ENCODE measurements at regions not wholly inside any gene's neighbourhood (a gene's known extent, or its start where the extent isn't known, plus 50 kb on each side); places are given as distances from the start of the nearest gene placed in this dataset.

- no peaks in the 10 kb centered on the region for H3K36me3 ChIP-seq (replicated peaks in 1 of 2; ENCODE audit: insufficient read depth in 1 of 2, low read depth in 2 of 2)
- no peak overlapping the region for H3K27ac ChIP-seq
- no peaks in the 10 kb centered on the region for H3K27me3 ChIP-seq
- ATAC-seq (no peak), DNase-seq (no peak)
- WGBS, 2 donors = 58 to 72% methylated on average over 5 of the region's 5 CpGs
- intact Hi-C loops (cut with DNase I) = no loop called here
- no peaks in the 10 kb centered on the region for H3K9me3 ChIP-seq
- no peaks in the 10 kb centered on the region for H3K4me1 ChIP-seq
- H3K4me3 ChIP-seq = no peak overlapping the region
- TF ChIP-seq POLR2A (IDR thresholded peaks at IDR 0.05) (no peak), CTCF (IDR thresholded peaks at IDR 0.05) (no peak)
Observed at GRCh38 chr4:11053601-11054220, 369.1 kb upstream of the CLNK start.

GRCh38 chr4:11051181-11051580 is 366.6 kb upstream of the CLNK start:
- DNase-seq = no peak
- WGBS, 2 donors = 74 to 76% methylated on average over 2 of the region's 2 CpGs

GRCh38 chr4:11050766-11051165 is 366.2 kb upstream of the CLNK start:
- Histone ChIP-seq H3K4me1 (no peaks in the 10 kb centered on the region), H3K36me3 (replicated peaks in 1 of 2; ENCODE audit: insufficient read depth in 1 of 2, low read depth in 2 of 2) (no peaks in the 10 kb centered on the region), H3K27me3 (no peaks in the 10 kb centered on the region), H3K27ac (no peak overlapping the region), H3K9me3 (no peaks in the 10 kb centered on the region), H3K4me3 (no peak overlapping the region)
- intact Hi-C loops (cut with DNase I) = no loop called here
- WGBS, 2 donors = 90 to 93% methylated on average over 2 of the region's 2 CpGs
- ATAC-seq = no peak
- DNase-seq = no peak
- TF ChIP-seq CTCF (IDR thresholded peaks at IDR 0.05) (no peak), POLR2A (IDR thresholded peaks at IDR 0.05) (no peak)

More at GRCh38 chr4:11051181-11051580, 366.6 kb upstream of the CLNK start:
- H3K27ac ChIP-seq = no peak overlapping the region
- TF ChIP-seq CTCF (IDR thresholded peaks at IDR 0.05) (no peak), POLR2A (IDR thresholded peaks at IDR 0.05) (no peak)
- ATAC-seq = no peak
- no peaks in the 10 kb centered on the region for H3K9me3 ChIP-seq
- no peaks in the 10 kb centered on the region for H3K36me3 ChIP-seq (replicated peaks in 1 of 2; ENCODE audit: insufficient read depth in 1 of 2, low read depth in 2 of 2)
- intact Hi-C loops (cut with DNase I) = no loop called here
- no peaks in the 10 kb centered on the region for H3K4me1 ChIP-seq
- H3K4me3 ChIP-seq = no peak overlapping the region
- H3K27me3 ChIP-seq = no peaks in the 10 kb centered on the region

- no peak for DNase-seq
- Histone ChIP-seq H3K9me3 (no peaks in the 10 kb centered on the region), H3K27ac (no peak overlapping the region), H3K36me3 (replicated peaks in 1 of 2; ENCODE audit: insufficient read depth in 1 of 2, low read depth in 2 of 2) (no peaks in the 10 kb centered on the region), H3K27me3 (no peaks in the 10 kb centered on the region), H3K4me1 (no peaks in the 10 kb centered on the region), H3K4me3 (no peak overlapping the region)
- 45 to 62% methylated on average over 2 of the region's 2 CpGs for WGBS, 2 donors
- intact Hi-C loops (cut with DNase I) = no loop called here
- no peak for ATAC-seq
- no peak for TF ChIP-seq POLR2A (IDR thresholded peaks at IDR 0.05)
- TF ChIP-seq CTCF (IDR thresholded peaks at IDR 0.05) = no peak
Observed at GRCh38 chr4:11049001-11049400, 364.4 kb upstream of the CLNK start.

GRCh38 chr4:11042760-11043159 is 358.2 kb upstream of the CLNK start:
- Histone ChIP-seq H3K4me1 (no peaks in the 10 kb centered on the region), H3K36me3 (replicated peaks in 1 of 2; ENCODE audit: insufficient read depth in 1 of 2, low read depth in 2 of 2) (no peaks in the 10 kb centered on the region), H3K4me3 (no peak overlapping the region), H3K9me3 (no peaks in the 10 kb centered on the region), H3K27ac (no peak overlapping the region), H3K27me3 (no peaks in the 10 kb centered on the region)
- WGBS, 2 donors = 48 to 62% methylated on average over 3 of the region's 3 CpGs
- DNase-seq = no peak
- intact Hi-C loops (cut with DNase I) = no loop called here
- ATAC-seq = no peak
- TF ChIP-seq CTCF (IDR thresholded peaks at IDR 0.05) (no peak), POLR2A (IDR thresholded peaks at IDR 0.05) (no peak)

All from body of pancreas (tissue), 4 donors.